D721Med (cell line): ENCODE measurements at regions not wholly inside any gene's neighbourhood (a gene's known extent, or its start where the extent isn't known, plus 50 kb on each side); places are given as distances from the start of the nearest gene placed in this dataset.

Experiments
- DNase-seq: peaks from one replicate; pipeline ENCODE4 v3.0.0; 2011; ENCODE audit warnings: low spot score; ENCODE audit not compliant: insufficient read length
- FAIRE-seq: peaks from 2 replicates; lab custom pipeline; 2011; peaks lifted over from hg19 to GRCh38; lab: Jason Lieb, UNC
- TF ChIP-seq, protein P1 (sequence below): IDR thresholded peaks from 2 replicates; pipeline ENCODE4 v1.5.1; 2012; ENCODE audit warnings: mild to moderate bottlenecking, control low read depth; ENCODE audit not compliant: insufficient read depth; ENCODE audit errors: missing control alignments

DNA sequence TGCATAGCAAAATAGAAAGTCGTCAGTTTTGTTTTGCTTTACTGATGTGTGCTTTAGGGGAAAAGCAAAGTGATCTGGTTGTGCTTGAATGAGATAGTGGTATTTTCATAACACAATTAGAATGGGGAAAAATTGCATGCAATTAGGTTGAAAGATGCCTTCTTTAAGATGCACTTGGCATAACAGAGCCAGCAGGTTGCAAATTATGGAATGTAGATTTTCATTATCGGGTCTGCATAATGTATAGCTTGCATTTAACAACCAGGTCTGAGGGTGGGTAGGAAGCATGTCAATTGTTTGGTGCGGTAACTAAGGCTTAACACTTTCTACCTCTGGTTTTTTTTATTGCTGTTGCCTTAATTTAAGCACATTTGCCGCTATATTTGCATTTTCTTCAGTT, 370.7 kb upstream of the MCTP2 start:
- TF ChIP-seq, protein P1, sequence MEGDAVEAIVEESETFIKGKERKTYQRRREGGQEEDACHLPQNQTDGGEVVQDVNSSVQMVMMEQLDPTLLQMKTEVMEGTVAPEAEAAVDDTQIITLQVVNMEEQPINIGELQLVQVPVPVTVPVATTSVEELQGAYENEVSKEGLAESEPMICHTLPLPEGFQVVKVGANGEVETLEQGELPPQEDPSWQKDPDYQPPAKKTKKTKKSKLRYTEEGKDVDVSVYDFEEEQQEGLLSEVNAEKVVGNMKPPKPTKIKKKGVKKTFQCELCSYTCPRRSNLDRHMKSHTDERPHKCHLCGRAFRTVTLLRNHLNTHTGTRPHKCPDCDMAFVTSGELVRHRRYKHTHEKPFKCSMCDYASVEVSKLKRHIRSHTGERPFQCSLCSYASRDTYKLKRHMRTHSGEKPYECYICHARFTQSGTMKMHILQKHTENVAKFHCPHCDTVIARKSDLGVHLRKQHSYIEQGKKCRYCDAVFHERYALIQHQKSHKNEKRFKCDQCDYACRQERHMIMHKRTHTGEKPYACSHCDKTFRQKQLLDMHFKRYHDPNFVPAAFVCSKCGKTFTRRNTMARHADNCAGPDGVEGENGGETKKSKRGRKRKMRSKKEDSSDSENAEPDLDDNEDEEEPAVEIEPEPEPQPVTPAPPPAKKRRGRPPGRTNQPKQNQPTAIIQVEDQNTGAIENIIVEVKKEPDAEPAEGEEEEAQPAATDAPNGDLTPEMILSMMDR: no peak
- DNase-seq (no peak), FAIRE-seq (no peak)

DNA sequence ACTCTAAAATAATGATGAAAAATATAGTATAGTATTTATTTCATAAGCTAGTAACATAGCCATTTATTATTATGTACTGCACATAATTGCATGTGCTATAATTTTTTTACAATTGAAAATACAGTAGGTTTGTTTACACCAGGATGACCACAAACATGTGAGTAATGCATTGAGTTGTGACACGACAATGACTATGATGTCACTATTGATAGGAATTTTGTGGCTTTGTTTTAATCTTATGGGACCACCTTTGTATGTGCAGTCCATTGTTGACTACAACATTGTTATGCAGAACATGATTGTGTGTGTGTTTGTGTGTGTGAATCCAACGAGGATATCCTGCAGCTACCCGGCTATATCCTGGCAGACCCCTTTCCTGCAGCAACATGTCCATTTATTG, 372.2 kb upstream of the MCTP2 start:
- DNase-seq (no peak), FAIRE-seq (no peak)
- TF ChIP-seq, protein P1: no peak

DNA sequence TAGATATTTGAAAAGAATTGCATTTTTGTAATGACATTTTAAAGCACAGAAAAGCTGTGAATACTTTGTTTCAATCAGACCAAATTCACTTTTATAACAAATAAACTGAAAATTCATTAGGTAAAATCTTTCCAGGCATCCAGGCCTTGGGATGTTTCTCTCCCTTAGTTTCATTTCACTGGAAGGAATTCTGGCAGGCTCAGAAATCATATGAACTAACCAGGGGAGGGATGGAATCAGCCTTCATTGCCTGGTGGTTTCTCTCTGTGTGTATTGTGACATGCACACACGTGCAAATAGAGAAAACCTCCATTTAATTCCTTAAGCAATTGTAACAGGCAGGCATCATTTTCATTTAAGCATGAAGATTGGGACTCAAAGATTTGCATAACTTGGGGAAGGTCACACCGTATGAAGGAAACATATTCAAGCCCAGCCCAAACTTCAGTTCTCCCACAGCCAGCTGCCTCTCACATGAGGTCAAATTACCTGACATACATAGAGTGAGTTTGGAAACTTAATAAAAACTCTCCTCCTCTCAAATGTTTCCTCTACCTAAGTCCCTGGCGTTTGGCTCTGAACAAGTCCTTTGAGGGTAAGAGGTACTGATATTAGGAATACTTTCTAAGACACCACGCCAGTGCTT, 376.1 kb upstream of the MCTP2 start:
- FAIRE-seq (no peak), DNase-seq (no peak)
- TF ChIP-seq, protein P1: no peak

DNA sequence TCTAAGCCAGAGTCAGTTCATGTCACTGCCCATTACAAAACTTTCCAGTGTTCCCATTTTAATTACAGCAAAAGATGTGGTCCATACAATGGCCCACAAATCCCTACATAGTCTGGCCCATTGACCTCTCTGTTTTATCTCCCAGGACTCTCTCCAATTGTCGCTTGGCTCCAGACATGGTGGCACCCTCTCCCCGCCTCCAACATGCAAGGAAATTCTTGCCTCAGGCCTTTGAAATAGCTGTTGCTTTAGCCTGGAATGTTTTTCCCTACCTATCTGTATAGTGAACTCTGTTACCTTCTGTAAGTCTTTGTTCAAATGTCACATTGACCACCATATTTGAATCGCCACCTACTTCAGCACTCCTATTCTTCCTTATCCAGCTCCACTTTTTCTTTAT, 377.3 kb upstream of the MCTP2 start:
- no peak for DNase-seq
- FAIRE-seq: no peak
- TF ChIP-seq, protein P1: no peak

DNA sequence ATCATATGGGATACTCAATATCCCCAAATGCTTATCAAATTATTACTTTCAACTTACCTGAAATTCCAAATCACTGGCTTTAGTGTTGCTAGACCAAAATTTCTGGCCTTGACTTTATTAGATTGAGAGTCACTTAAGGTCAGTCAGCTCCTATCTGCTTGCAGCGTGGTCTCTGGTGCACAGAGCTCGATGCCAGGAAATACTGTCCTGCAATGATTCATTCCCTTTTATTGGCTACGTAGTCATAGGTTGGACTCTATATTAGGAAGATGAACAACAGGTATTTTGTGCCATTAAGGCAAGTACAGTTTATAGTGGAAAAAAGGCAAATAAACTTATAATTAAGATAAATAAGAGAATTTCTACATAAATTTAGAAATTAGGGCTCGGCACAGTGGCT, 378.6 kb upstream of the MCTP2 start:
- no peak for FAIRE-seq
- TF ChIP-seq, protein P1: no peak
- no peak for DNase-seq

DNA sequence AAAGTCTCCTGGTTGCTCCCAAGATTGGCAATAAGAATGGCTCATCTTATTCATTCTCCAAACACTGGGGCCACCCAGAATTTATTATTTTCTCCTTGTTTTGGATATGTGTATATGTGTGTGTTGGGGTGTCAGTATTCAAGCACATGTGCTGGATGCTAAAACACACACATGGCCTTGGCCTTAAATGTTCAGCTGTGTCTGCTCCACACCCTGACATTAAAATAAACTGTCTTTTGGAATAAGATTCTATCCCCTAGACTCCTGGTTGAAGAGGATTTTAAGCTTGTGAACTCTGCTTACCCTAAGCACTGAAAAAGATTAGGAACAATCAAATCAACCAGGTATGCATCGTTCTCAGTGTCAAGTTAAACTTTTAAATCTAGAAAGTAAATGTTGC, 382.9 kb upstream of the MCTP2 start:
- TF ChIP-seq, protein P1: no peak
- DNase-seq (no peak), FAIRE-seq (no peak)

DNA sequence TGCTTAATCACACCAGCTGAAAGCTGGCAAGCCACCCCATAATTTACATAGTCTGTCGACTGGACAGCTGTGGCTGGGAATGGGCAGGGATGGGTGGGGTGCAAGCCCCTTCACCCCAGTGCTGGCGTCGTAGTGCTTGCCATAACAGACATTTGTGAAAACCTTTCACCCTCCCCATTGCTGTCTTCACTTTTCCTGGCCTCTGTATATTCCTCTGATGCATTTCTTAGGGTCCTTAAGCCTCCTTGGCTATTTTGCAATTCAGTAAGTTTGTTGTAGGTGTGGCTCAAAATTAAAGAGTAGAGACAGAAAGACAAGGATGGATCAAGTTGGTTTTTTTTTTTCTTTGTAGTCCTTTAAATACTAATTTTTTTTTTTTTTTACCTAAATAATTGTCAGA, 383.3 kb upstream of the MCTP2 start:
- TF ChIP-seq, protein P1: no peak
- DNase-seq: no peak
- FAIRE-seq: no peak
